WTC11 (cell line): ENCODE measurements at regions not wholly inside any gene's neighbourhood (a gene's known extent, or its start where the extent isn't known, plus 50 kb on each side); places are given as distances from the start of the nearest gene placed in this dataset.

Experiments used
- ATAC-seq: fragments of 200-7000 bp; cut with Tn5 transposase; 2 replicates; pipeline ENCODE4 v1.10.0; 2021; ENCODE audit warnings: mild to moderate bottlenecking, moderate library complexity
- CTCF ChIA-PET: fragments of 300-600 bp; sonication (Branson Sonifier 250); formaldehyde crosslinking; loops from one replicate; lab custom pipeline; 2021; ENCODE audit warnings: antibody characterized with exemption; lab: Charles Lee
- POLR2A ChIA-PET: fragments of 350-600 bp; sonication (Branson Sonifier 250); formaldehyde crosslinking; loops from one replicate; lab custom pipeline; 2021; ENCODE audit warnings: antibody characterized with exemption; lab: Charles Lee
- DNase-seq: peaks from one replicate; pipeline ENCODE4 v3.0.0; 2021; ENCODE audit warnings: low spot score
- H3K27ac Mint-ChIP-seq: 2 replicates; pipeline ENCODE4 v1.8.0; 2021; ENCODE audit warnings: mixed read lengths
- H3K27me3 Mint-ChIP-seq: 2 replicates; pipeline ENCODE4 v1.8.0; 2021; ENCODE audit warnings: low read depth, mild to moderate bottlenecking, moderate library complexity, mixed read lengths
- H3K36me3 Mint-ChIP-seq: 2 replicates; pipeline ENCODE4 v1.8.0; 2021; ENCODE audit warnings: mixed read lengths
- H3K4me1 Mint-ChIP-seq: 2 replicates; pipeline ENCODE4 v1.8.0; 2022; ENCODE audit warnings: mixed read lengths
- H3K4me3 Mint-ChIP-seq: 2 replicates; pipeline ENCODE4 v1.8.0; 2021; ENCODE audit warnings: mild to moderate bottlenecking, moderate library complexity, mixed read lengths
- H3K9me3 Mint-ChIP-seq: 2 replicates; pipeline ENCODE4 v1.8.0; 2021; ENCODE audit warnings: mixed read lengths
- AR ChIP-seq: fragments of 250-450 bp; sonication (Bioruptor Pico); IDR thresholded peaks from 2 replicates; pipeline ENCODE4 v1.9.0; 2021; ENCODE audit warnings: mild to moderate bottlenecking
- ATF1 ChIP-seq: sonication (generic); formaldehyde crosslinking; IDR thresholded peaks from 2 replicates; pipeline ENCODE4 v1.8.1; 2023; ENCODE audit warnings: mild to moderate bottlenecking, moderate library complexity, missing genetic modification reagents
- ATF2 ChIP-seq: sonication (generic); formaldehyde crosslinking; IDR thresholded peaks from 2 replicates; pipeline ENCODE4 v1.8.1; 2022; ENCODE audit warnings: low read depth, missing genetic modification reagents, borderline replicate concordance
- ATF6 ChIP-seq: sonication (generic); formaldehyde crosslinking; IDR thresholded peaks from 2 replicates; pipeline ENCODE4 v1.8.1; 2023; ENCODE audit warnings: mild to moderate bottlenecking, missing genetic modification reagents
- E2F5 ChIP-seq: sonication (generic); formaldehyde crosslinking; IDR thresholded peaks from 2 replicates; pipeline ENCODE4 v1.8.1; 2022; ENCODE audit warnings: mild to moderate bottlenecking, moderate library complexity, missing genetic modification reagents
- ELF4 ChIP-seq: sonication (generic); formaldehyde crosslinking; IDR thresholded peaks from 2 replicates; pipeline ENCODE4 v1.8.1; 2022; ENCODE audit warnings: low read depth, mild to moderate bottlenecking, moderate library complexity, missing genetic modification reagents
- ERG ChIP-seq: fragments of 250-450 bp; sonication (Bioruptor Pico); IDR thresholded peaks from 2 replicates; pipeline ENCODE4 v1.8.0; 2021; ENCODE audit warnings: mild to moderate bottlenecking
- ETV6 ChIP-seq: sonication (generic); formaldehyde crosslinking; IDR thresholded peaks from 2 replicates; pipeline ENCODE4 v1.8.1; 2022; ENCODE audit warnings: mild to moderate bottlenecking, missing genetic modification reagents
- FOXJ3 ChIP-seq: sonication (generic); formaldehyde crosslinking; IDR thresholded peaks from 2 replicates; pipeline ENCODE4 v1.9.0; 2021; ENCODE audit warnings: missing genetic modification reagents, mild to moderate bottlenecking, borderline replicate concordance
- FOXK1 ChIP-seq: sonication (generic); formaldehyde crosslinking; IDR thresholded peaks from 2 replicates; pipeline ENCODE4 v1.8.0; 2022; ENCODE audit warnings: mild to moderate bottlenecking, moderate library complexity, missing genetic modification reagents
- MXD4 ChIP-seq: fragments of 250-450 bp; sonication (Bioruptor Pico); IDR thresholded peaks from 2 replicates; pipeline ENCODE4 v1.8.0; 2021; ENCODE audit warnings: mild to moderate bottlenecking, moderate library complexity, borderline replicate concordance
- NFE2L1 ChIP-seq: sonication (generic); formaldehyde crosslinking; IDR thresholded peaks from 2 replicates; pipeline ENCODE4 v1.8.1; 2023; ENCODE audit warnings: missing genetic modification reagents
- NR2C2 ChIP-seq: sonication (generic); formaldehyde crosslinking; IDR thresholded peaks from 2 replicates; pipeline ENCODE4 v1.8.0; 2022; ENCODE audit warnings: mild to moderate bottlenecking, missing genetic modification reagents
- PRRX2 ChIP-seq: fragments of 250-450 bp; sonication (Bioruptor Pico); IDR thresholded peaks from 2 replicates; pipeline ENCODE4 v1.8.0; 2021; ENCODE audit warnings: mild to moderate bottlenecking
- TEAD4 ChIP-seq: sonication (generic); formaldehyde crosslinking; IDR thresholded peaks from 2 replicates; pipeline ENCODE4 v1.8.0; 2022; ENCODE audit warnings: mild to moderate bottlenecking, missing genetic modification reagents
- ZBTB21 ChIP-seq: sonication (generic); formaldehyde crosslinking; IDR thresholded peaks from 2 replicates; pipeline ENCODE4 v1.8.1; 2023; ENCODE audit warnings: mild to moderate bottlenecking, missing genetic modification reagents, borderline replicate concordance
- ZNF416 ChIP-seq: fragments of 250-450 bp; sonication (Bioruptor Pico); IDR thresholded peaks from 2 replicates; pipeline ENCODE4 v1.9.0; 2021; ENCODE audit warnings: mild to moderate bottlenecking, inconsistent platforms
- ZNF425 ChIP-seq: fragments of 250-450 bp; sonication (Bioruptor Pico); conservative IDR thresholded peaks from 2 replicates; pipeline ENCODE4 v1.9.0; 2021; ENCODE audit warnings: mild to moderate bottlenecking

GRCh38 chr18:76080430-76080829 lies 414.6 kb downstream of the ZNF516 start:
- Mint-ChIP-seq H3K4me3 (no peak overlapping the region), H3K36me3 (peaks cover 6% of the 10 kb centered on the region), H3K9me3 (peaks cover 9% of the 10 kb centered on the region), H3K27ac (no peak overlapping the region), H3K4me1 (no peaks in the 10 kb centered on the region), H3K27me3 (no peaks in the 10 kb centered on the region)
- no peak for DNase-seq
- ATAC-seq, result no peak
- ChIA-PET POLR2A (no interaction called here), CTCF (no interaction called here)
- no peak for TF ChIP-seq ATF6 (CRISPR knock-in tag)
- TF ChIP-seq ERG (CRISPR knock-in tag), result no peak
- no peak for TF ChIP-seq ATF2
- no peak for TF ChIP-seq NFE2L1 (CRISPR knock-in tag)
- TF ChIP-seq E2F5, result no peak
- TF ChIP-seq AR (CRISPR knock-in tag), result no peak
- TF ChIP-seq PRRX2 (CRISPR knock-in tag), result no peak
- no peak for TF ChIP-seq MXD4 (CRISPR knock-in tag)
- TF ChIP-seq TEAD4 (CRISPR knock-in tag), result no peak
- TF ChIP-seq FOXK1 (CRISPR knock-in tag), result no peak

- H3K4me3 Mint-ChIP-seq, result no peak overlapping the region
- peaks cover 19% of the 10 kb centered on the region for H3K9me3 Mint-ChIP-seq
- no peaks in the 10 kb centered on the region for H3K4me1 Mint-ChIP-seq
- ChIA-PET CTCF (no interaction called here), POLR2A (no interaction called here)
- no peaks in the 10 kb centered on the region for H3K36me3 Mint-ChIP-seq
- H3K27me3 Mint-ChIP-seq, result no peaks in the 10 kb centered on the region
- H3K27ac Mint-ChIP-seq, result no peak overlapping the region
- ATAC-seq, result no peak
- no peak for DNase-seq
- TF ChIP-seq NR2C2 (CRISPR knock-in tag) (no peak), ELF4 (no peak), AR (CRISPR knock-in tag) (no peak), ATF6 (CRISPR knock-in tag) (no peak), ZNF416 (CRISPR knock-in tag) (no peak), ZBTB21 (CRISPR knock-in tag) (no peak), FOXJ3 (CRISPR knock-in tag) (no peak), ATF1 (CRISPR knock-in tag) (no peak), ZNF425 (CRISPR knock-in tag) (no peak), ETV6 (CRISPR knock-in tag) (no peak), FOXK1 (CRISPR knock-in tag) (no peak)
Measured at GRCh38 chr18:76075777-76076176, 419.3 kb downstream of the ZNF516 start.
